ENCODE measurements at regions not wholly inside any gene's neighbourhood (a gene's known extent, or its start where the extent isn't known, plus 50 kb on each side); places are given as distances from the start of the nearest gene placed in this dataset.

DNA sequence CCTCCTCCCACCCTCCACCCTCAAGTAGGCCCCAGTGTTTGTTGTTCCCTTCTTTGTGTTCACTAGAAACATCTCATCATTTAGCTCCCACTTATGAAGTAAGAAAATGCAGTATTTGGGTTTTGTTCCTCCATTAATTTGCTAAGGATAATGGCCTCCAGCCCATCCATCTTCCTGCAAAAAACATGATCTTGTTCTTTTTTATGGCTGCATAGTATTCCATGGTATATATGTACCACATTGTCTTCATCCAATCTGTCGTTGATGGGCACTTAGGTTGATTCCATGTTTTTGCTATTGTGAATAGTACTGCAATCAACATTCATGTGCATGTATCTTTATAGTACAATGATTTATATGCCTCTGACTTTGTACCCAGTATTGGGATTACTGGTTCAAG is 416.8 kb upstream of the SASH1 start:
- no peak for DNase-seq
- WGBS, 2 donors, result 70 to 90% methylated on average over 1 of the region's 1 CpG
- Histone ChIP-seq H3K4me1 (no peaks in the 10 kb centered on the region), H3K4me3 (no peak overlapping the region), H3K36me3 (no peaks in the 10 kb centered on the region), H3K27ac (no peak overlapping the region), H3K9me3 (peaks cover 0 to 17% (median 5%) of the 10 kb centered on the region in 3 donors), H3K27me3 (no peaks in the 10 kb centered on the region)
- intact Hi-C loops (cut with DNase I), result no loop called here
- TF ChIP-seq, protein P1, sequence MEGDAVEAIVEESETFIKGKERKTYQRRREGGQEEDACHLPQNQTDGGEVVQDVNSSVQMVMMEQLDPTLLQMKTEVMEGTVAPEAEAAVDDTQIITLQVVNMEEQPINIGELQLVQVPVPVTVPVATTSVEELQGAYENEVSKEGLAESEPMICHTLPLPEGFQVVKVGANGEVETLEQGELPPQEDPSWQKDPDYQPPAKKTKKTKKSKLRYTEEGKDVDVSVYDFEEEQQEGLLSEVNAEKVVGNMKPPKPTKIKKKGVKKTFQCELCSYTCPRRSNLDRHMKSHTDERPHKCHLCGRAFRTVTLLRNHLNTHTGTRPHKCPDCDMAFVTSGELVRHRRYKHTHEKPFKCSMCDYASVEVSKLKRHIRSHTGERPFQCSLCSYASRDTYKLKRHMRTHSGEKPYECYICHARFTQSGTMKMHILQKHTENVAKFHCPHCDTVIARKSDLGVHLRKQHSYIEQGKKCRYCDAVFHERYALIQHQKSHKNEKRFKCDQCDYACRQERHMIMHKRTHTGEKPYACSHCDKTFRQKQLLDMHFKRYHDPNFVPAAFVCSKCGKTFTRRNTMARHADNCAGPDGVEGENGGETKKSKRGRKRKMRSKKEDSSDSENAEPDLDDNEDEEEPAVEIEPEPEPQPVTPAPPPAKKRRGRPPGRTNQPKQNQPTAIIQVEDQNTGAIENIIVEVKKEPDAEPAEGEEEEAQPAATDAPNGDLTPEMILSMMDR (IDR thresholded peaks at IDR 0.05), result no peak
- TF ChIP-seq POLR2A (IDR thresholded peaks at IDR 0.05), result no peak

DNA sequence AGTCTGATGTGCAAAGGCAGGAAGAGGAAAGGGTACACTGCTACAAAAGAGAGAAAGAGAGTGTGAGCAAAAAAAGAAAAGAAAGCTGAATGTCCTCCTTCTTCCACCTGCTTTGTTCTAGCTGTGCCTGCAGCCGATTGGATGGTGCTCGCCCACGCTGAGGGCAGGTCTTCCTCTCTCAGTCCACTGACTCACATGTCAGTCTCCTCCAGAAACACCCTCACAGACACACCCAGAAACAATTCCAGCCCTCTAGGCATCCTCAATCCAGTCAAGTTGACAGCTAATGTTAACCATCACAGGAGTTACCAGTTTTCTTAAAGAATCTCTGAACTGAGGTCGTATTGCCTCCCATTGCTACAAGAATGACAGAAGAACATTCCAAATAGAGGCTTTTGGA is 411.9 kb upstream of the SASH1 start:
- peaks cover 0 to 9% (median 3%) of the 10 kb centered on the region in 3 donors for H3K9me3 ChIP-seq
- intact Hi-C loops (cut with DNase I), result no loop called here
- no peak overlapping the region for H3K4me3 ChIP-seq
- no peak for DNase-seq
- no peaks in the 10 kb centered on the region for H3K36me3 ChIP-seq
- no peaks in the 10 kb centered on the region for H3K27me3 ChIP-seq
- TF ChIP-seq, protein P1 (IDR thresholded peaks at IDR 0.05), result no peak
- TF ChIP-seq POLR2A (IDR thresholded peaks at IDR 0.05), result no peak
- 33 to 73% methylated on average over 4 of the region's 4 CpGs for WGBS, 2 donors
- peaks cover 0 to 7% (median 0%) of the 10 kb centered on the region in 3 donors for H3K4me1 ChIP-seq
- no peak overlapping the region for H3K27ac ChIP-seq

DNA sequence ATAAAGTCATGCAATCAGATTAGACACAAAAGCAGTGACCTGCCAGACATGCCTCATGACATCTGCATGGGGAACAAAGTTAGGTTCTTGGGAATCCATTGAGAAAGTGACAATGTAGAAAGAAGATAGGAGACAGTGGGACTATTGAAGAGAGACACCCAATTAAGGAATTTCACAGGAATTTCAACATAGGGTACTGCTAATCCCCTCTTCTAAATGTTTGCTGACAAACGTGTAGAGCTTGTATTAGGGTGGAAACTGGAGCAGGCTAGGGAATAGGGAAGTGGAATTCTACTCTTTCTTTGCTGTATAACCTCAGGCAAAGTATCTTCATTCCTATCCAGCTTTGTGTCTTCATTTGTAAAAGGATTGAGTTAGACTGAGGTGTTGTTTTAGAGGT is 409.4 kb upstream of the SASH1 start:
- WGBS, 2 donors, result 5 to 15% methylated on average over 1 of the region's 1 CpG
- no peaks in the 10 kb centered on the region for H3K27me3 ChIP-seq

DNA sequence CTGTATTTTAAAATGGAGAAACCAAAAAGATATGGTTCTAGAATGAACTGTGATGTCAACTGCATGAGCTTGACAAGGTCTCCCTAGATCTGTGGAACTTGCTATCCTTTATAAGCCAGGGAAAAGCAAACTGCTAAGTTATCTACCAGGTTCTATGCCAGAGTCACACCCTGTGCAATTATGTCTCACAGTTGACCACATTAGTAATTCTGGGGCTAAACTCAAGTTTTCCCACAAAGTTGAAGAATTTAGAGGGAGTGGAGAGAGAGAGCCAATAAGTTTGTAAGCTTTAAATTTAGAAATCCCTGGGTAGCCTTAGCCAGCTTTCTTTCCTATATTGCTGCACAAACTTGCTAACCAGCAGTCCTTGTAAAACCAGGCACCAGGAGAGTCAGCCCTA is 407.0 kb upstream of the SASH1 start:
- Histone ChIP-seq H3K4me3 (no peak overlapping the region), H3K27ac (no peak overlapping the region), H3K36me3 (no peaks in the 10 kb centered on the region), H3K9me3 (no peaks in the 10 kb centered on the region), H3K27me3 (no peaks in the 10 kb centered on the region), H3K4me1 (peaks cover 0 to 7% (median 0%) of the 10 kb centered on the region in 3 donors)
- no peak for TF ChIP-seq POLR2A (IDR thresholded peaks at IDR 0.05)
- TF ChIP-seq, protein P1 (IDR thresholded peaks at IDR 0.05), result no peak
- no peak for DNase-seq
- intact Hi-C loops (cut with DNase I), result no loop called here

More for the DNA sequence above, 409.4 kb upstream of the SASH1 start:
- peaks cover 0 to 7% (median 0%) of the 10 kb centered on the region in 3 donors for H3K4me1 ChIP-seq
- no peak overlapping the region for H3K27ac ChIP-seq
- no peaks in the 10 kb centered on the region for H3K36me3 ChIP-seq
- intact Hi-C loops (cut with DNase I), result no loop called here
- H3K9me3 ChIP-seq, result peaks cover 0 to 6% (median 0%) of the 10 kb centered on the region in 3 donors
- TF ChIP-seq, protein P1 (IDR thresholded peaks at IDR 0.05), result no peak
- TF ChIP-seq POLR2A (IDR thresholded peaks at IDR 0.05), result no peak
- no peak for DNase-seq
- no peak overlapping the region for H3K4me3 ChIP-seq

DNA sequence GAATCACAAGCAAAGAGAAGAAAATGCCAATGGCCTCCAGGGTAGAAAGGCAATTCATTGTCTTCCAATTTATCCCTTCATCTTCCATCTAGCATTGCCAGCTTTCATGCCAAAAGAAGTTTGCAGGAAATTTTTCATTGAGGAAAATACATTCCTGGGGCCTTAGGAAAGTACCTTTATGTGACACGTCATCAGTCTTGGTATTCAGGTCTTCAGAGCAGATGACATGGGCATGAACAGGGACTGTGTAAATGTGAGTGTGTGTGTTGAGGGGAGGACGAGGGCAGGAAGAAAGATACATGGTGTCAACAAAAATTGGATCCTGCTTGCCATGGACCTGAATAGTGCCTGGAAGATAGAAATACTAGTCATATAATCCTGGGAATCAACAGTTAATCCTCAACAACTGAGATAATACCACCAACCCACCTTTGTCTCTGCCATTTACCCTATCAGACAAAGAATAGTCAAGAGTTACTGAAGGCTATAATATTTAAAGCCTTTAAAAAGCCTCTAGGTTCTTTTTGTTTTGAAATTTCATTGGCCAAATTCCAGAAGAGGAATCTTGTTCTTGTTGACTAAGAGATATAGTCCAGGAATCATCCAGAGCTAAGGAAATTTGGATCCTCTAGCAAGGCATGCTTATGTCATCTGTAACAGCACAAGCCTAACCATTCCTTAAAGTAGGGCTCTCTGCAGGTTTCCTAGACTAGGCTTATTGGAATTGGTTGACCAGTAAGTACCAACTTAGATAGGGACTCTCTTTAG is 405.8 kb upstream of the SASH1 start:
- Histone ChIP-seq H3K4me1 (peaks cover 0 to 7% (median 0%) of the 10 kb centered on the region in 3 donors), H3K27ac (no peak overlapping the region), H3K36me3 (no peaks in the 10 kb centered on the region), H3K4me3 (no peak overlapping the region), H3K27me3 (no peaks in the 10 kb centered on the region), H3K9me3 (no peaks in the 10 kb centered on the region)
- no peak for DNase-seq
- intact Hi-C loops (cut with DNase I), result no loop called here
- TF ChIP-seq POLR2A (IDR thresholded peaks at IDR 0.05), result no peak
- TF ChIP-seq, protein P1 (IDR thresholded peaks at IDR 0.05), result no peak
- 55 to 71% methylated on average over 2 of the region's 2 CpGs for WGBS, 2 donors

Measured in esophagus squamous epithelium (tissue), 5 donors.